Pulmonary artery endothelial cell (primary cell): ENCODE measurements at regions not wholly inside any gene's neighbourhood (a gene's known extent, or its start where the extent isn't known, plus 50 kb on each side); places are given as distances from the start of the nearest gene placed in this dataset.
"Not testable (repeated sequence)": the region's sequence is repeated elsewhere in the genome, so short reads cannot be mapped to it uniquely, and the experiment has no call there.

ENCODE experiments used
- DNase-seq: peaks from one replicate; pipeline ENCODE4 v3.0.0-alpha.2; 2011; ENCODE audit warnings: low read depth, low spot score

DNA sequence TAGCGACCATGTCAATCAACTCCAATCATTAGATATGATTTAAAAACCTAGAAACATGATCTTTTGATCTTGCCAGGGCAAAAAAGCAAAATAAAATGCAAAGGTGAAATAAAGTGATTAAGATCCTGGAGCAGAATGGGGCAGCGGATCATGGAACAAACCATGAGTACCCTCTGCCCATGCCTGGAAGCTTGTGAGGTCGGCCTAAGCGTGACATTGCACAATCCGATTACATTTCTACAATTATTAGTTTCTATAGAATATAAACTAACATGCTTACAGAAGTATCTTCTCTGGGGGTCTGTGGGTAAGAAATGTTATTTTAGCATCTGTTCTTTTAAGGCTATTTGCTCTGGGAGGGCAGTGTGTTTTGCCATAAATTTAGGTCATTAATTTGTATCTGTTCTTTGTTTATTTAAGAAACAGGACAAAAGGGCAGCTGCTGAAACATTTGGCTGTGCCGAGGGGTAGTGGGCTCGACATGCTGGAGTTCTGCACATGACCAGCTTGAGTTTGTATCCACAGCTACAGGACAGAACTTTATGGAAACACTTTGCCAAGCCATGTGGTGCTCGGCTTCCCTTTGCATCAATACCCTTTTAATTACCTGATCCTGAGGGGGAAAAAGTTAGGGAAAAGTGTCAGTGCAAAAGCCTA, 55.9 kb downstream of the ZBTB18 start:
- DNase-seq: no peak

DNA sequence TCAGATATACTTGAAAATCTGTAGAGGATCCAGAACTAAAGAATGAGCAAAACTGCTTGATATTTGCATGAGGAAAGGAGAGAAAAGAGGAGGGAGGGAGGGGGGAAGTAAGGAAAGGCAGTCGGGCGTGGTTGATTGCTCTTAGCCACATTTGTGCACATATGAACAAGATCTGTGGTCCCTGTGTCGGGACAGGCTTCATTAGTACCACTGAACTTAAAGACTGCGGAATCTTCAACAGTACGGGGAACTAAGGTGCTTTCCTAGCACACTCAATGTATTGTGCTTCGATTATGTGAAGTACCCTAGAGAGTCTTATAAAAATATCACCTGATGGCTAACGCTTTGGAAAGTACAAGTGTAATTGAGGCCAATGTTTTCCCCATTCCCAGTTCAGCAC, 59.9 kb downstream of the ZBTB18 start:
- no peak for DNase-seq

DNA sequence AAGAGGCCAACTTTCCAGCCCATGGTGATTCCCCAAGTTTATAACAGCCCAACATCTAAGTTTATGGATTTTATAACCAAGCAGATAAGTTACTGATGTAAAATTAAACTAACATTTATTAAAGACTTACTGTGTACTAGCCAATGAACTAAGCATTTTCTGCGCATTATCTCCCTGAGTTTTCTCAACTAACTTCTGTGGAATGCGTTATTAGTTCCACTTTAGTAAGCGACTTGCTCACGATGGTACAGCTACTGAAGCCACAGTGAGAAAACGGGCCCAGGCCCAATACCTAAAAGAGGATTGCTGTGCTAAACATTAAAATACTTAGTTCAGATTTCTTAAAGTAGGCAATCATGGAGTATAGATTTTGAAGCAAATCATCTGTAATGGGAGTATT, 61.0 kb downstream of the ZBTB18 start:
- no peak for DNase-seq

DNA sequence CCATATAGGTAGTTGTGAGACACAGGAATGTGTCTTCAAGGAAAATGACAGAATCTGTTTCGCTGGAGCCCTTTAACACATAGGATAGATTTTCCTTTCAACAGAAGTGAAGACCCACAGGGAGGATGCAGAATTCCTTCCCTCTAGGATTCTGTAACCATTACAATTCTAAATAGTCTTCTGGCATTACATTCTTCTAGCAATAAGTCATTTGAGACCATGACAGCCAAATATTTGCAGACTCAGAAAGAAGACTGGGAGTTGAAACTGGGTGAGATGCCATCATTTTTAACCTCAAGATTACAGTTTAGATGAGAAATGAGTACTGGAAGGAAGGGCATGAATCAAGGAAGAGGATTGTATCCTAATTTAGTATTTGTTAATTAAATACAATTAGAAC, 61.6 kb downstream of the ZBTB18 start:
- no peak for DNase-seq

DNA sequence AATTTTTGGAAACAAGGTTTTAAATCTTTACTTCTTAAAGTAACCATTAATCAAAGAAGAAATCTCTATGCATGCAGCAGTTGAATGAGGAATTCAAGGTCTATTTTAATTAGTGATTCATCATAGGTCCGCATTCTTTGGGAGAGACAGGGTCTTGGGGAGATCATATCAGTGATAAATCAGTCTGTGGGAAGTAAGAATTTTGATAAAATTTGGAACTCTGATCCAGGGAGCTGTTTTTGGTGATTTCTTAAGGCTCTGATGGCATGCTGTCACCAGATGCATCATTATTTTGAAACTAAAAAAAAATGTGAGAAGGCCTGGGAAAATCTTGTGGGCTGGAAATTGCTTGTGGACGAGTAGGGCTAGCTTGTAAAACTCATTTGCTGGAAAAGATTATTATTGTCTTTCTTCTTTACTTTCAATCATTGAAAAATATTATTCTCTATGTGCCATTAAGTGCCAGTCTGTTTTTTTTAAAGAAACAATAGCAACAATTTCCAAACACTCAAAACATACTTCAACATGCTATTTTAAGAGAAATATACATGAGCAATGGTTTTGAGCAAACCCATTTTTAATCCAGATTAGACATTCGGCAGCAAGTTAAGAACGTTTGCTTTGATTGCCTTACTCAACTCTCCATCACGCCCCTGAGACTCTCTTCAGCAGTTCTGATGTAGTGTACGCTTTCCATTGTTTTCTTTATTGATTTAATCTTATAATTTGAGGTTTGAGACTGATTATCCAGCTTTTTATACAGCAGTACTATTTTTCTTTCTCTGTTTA, 62.6 kb downstream of the ZBTB18 start:
- DNase-seq: no peak

DNA sequence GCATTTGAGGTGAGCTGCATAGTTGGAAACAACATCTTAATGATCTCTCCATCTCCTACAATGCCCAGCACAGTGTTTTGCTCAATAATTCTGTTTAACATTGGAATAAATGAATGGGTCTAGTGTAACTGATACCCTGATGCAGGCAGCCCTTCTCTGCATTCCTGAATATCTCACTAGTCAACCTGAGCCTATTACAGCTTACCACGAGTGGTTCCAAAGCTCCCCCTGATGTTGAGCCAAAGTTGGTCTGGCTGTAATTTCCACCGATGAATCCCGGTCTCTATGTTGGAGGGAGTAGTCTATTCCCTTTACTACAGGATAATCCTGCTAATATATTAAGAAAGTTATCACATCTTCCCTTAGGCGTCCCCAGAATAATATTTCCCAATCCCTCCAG, 63.8 kb downstream of the ZBTB18 start:
- no peak for DNase-seq

DNA sequence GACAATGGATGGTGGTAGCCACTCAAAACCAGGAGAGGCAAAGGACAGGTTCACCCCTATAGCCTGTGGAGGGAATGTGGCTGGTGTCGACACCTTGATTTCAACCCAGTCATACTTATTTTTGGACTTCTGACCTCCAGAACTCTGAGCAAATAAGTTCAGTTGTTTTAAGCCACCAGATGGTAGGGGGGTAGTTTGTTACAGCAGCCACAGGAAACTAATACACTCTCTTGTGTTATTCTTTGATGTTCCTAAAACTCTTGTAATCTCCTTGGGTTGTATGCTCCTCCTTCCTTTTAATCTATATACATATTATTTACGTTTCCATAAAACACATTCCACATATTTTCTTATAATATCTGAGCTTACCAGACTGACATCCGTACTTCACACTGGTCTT, 65.9 kb downstream of the ZBTB18 start:
- DNase-seq: no peak

DNA sequence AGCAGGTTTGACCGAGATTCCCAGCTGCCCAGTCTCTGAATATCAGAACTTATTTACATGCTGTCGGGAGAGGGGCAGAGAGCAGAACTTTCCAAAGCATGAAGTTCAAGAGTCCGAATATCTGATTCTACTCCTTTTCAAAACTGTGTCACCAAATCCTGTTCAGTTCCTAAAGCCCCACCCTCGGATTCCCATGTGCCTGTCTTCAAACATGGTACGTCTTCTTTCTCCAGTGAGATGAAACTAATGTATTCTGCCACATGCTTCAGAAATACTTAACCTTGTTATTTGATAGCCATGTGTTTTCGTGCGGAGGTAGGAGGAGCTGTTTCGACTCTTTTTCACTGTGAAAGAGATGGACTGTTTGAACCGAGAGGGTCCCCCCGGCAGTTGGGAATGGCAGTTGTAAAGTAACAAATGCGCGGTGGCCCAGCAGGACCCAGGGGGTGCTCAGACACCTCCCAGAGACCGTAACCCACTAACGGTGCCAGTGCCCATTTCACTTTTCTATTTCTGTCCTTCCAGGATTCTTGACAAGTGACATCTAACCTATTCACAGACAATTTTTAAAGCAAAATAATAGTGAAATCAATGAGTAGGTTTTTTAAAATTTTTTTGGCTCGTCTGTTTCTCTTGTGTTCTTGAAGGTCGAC, 67.2 kb downstream of the ZBTB18 start:
- DNase-seq: no peak

DNA sequence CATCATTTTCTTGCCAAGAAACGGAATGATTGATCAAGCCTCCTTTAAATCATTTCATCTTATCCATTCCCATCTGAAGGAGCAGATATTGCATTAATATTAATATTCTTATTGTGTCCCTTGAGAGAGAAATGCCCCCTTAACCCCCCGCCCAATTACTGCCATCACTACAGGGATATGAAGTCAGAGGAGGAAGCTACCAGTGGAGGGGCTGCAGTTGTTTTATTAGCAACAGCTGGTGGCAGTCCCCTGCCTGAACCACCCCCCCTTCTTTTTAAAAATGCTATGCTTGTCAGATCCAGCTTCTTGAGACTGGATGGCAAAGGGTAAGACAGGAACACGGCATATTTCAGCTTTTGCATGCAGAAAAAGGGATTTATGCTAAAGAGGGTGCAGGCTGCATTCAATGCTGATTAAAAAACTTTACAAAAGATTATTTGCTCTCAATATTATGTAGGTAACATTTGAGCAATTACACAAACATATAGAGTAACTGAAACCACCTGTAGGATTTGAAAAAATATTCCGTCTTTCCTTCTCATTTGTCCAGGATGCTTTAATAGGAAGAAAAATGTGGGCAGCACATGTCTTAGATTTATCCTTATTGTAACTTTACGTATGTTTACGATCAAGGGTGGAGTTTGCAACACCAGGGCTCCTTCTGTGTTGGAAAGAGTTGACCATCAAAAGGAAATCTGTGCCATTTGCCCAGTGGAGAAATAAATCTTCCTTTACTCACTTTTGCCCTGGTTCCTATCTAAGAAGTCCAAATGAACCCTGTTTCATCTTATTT, 77.7 kb downstream of the ZBTB18 start:
- DNase-seq: no peak

DNA sequence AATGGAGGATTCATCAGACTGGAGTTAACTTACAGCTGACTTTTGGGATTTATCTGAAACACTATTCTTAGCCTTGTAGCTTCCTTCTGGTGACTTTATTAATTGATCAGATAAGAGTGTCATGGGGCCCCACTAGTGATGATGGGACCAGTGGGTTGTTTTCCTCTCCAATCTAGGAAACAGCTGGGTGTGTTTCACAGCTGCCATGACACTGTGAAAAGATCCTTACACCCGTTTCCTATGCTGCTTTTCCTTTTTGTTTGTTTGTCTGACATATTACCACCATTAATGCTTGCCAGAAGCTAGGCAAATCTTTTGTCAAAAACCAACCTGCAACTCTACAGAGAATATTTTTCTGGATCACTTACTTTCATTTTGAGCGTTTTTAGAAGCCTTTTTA, 86.2 kb downstream of the ZBTB18 start:
- no peak for DNase-seq

DNA sequence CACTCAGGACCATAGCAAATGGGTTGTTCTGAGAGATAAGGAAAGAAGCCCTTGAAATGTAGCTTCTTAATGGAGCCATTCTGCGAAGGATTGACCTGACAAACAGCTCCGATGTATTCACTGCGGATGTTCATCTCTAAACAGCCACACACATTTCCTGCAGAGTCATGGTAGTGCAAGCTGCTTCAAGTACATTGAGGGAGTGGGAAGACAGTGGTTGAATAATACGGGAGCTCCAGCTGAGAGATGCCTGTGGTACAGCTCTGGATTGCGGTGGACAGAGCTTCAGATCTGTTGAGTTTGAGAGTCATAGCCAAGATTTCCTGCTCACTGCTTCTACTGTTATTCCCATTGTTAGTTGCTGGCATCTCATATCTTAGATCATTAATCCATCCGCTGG, 86.6 kb downstream of the ZBTB18 start:
- DNase-seq: no peak

DNA sequence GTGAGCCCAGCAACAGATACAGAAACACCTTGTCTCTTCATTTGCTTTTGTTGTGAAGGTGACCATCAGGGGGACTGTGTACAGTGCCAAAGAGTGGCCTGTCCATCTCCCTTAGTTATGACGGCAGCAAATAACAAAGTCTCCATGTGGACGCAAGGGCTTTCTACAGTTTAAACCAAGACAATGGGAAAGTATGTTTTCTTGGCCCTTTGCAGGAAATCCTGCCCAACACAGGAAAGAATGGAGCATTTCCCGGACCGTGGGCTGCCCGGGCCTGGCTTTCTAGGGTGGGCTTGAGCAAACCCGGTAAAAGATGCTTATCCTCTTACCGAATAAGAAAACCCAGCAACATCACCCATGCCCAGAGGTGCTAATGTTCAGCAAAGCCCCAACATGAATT, 87.3 kb downstream of the ZBTB18 start:
- peak; percentile 82 for DNase-seq

DNA sequence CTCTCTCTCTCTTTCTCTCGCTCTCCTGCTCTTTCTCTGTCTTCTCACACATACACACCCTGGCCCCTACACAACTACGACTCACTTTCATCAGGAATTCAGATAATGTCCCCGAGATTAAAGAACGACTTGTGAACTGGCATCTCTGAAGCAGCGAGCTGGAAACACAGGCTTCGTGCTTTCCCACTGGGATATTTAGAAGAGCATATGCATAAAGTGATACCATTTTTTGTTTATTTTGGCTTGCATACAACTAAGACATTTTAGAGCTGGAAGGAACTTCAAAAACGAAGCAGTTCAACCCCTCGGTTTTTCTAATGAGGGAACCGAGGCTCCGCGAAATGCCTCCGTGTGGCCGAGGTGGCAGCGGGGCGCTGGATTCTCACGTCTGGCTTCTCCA, 88.6 kb downstream of the ZBTB18 start:
- DNase-seq: no peak

DNA sequence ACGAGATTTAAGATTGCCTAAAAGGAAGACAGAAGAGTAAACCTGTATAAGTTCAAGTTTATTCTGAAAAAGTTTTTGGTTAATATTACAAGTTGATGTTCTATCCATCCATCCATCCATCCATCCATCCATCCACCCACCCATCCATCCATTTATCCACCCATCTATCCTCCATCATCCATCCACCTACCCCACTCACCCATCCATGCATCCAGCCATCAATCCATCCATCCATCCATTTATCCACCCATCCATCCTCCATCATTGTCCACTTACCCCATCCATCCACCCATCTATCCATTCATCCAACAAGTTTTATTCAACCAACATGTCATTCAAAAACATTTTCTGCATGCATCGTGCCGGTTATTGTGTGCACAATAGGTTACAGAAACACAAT, 89.3 kb downstream of the ZBTB18 start:
- no peak for DNase-seq

DNA sequence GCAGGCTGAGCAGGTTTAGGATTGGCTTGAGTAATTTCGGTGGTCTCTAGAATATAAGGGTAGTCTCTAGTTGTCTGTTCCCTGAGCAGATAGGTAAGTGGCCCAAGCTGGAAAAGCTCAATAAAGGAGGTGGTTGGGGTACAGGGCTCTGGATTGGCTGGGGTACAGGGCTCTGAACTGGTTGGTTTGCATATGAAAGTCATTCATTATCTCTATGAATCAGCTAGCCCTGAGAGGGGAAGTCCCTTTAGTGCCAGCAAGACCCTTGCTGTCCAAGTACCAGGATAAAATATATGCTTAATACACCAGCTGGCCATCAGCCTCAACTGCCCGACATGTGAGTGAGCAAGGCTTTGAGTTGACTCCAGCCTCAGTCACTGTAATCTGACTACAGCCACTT, 93.0 kb downstream of the ZBTB18 start:
- no peak for DNase-seq

DNA sequence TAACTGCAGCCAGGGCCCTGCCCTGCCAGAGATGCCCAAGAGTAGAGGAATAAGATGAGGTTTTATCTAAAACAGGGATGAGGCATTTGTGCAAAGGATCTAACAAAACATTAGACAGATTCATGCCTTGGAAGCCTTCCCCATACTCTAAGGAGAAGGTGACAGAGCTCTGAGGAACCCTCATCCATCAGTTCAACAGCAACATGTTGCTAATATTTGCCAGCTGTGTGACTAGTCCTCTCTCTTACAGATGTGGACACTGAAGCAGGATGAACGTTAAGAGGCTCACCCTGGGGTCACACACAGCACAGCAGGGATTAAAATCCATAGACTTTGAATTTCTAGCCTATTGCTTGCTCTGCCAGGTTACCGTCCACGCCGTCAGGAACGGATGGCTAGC, 99.0 kb downstream of the ZBTB18 start:
- DNase-seq: no peak

DNA sequence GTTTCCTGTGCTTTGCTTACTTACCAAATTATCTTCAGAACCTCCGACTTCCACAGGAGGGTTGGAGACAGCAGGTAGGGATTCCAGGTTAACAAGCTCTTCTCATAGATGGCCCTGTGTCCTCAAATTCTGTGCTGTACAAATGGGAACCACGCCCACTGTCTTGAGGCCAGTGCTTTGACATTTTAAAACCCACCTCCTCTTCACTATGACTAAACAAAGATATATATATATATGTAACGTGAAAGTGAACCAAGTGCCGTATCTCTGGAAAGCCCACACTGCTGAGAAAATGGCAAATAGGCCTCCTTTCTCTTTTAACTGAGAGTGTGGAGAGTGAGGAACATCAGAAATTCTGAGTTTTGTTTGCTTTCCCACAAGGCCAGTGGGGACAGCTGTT, 99.6 kb downstream of the ZBTB18 start:
- DNase-seq: no peak

DNA sequence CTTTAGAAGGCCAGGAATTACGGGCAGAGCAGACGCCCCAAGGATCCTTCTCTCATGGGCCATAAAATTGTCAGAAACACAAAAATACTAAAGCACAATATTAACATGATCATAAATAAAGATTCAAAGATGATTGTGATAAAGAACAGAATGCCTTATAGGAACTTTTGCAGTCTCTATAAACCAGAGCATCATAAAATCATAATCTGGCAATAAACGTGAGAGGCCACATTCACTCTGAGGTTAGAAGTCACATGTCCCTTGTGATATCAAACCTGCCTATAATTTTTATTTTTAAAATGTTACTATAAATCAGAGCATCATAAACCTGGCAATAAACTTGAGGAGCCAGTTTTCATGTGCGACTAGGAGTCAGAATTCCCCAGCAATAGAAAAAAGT, 100.5 kb downstream of the ZBTB18 start:
- no peak for DNase-seq

DNA sequence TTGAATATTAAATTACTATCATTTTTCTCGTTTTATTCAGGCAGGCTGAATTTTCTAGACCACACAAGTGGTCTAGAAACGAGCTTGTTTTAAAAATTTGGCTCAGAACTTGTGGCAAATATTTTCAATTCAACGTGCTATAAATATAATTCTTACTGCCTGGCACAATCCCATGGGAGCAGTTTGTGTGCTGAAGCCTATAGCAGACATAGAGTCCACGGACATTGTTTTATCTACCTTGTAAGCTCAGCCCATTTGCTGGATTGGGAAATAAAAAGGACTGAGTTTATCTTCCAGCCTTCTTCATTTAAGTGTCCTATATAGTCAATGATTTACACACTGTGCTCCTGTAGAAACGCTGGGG, 103.4 kb downstream of the ZBTB18 start:
- DNase-seq: no peak

DNA sequence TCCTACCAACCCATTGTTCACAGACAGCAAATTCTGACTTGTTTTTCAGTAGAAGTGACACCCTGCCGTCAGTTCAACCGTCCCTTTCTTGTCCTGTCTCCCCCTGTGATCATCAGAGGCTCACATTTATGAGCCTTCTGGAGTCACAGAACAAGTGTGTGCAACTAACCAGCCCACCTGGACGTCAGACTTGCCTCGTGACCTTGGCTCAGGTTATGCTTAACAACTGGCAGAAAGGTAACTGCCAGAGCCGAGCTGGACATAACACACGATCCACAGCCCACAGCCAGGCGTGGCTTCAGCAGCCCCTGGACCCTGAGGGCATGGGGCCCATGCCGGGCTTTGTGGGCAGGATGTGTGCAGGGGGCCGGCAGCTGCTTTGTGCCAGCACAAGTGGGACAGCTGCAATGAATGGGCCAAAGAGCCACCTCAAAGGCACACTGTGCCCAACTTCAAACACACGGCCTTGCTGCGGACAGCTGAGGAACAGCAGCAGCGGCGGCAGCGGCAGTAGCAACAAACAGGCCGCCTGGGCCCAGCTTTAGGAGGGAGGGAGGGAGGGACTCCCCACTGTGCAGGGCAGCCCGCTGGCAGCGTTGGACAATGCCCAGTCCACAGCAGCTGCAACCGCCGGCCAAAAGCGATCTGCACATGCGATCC, 103.9 kb downstream of the ZBTB18 start:
- no peak for DNase-seq

DNA sequence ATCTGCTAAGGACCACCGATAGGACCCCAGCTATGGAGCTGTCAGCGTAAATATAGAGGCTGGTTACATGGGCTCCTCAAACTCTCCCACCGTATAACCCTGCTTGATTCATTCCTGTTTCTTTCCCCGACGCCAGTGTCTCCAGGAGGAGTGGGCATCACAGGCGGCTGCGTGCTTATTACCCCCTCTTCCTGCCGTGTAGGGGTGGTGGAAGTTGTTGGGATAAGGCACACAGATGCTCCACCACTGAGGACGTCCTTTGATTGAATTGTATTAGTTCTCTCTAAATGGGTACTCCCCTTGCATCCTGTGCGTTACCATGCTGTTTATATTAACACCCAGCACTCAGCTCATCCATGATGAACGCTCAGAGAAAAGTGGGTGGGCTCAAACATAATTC, 104.6 kb downstream of the ZBTB18 start:
- no peak for DNase-seq

DNA sequence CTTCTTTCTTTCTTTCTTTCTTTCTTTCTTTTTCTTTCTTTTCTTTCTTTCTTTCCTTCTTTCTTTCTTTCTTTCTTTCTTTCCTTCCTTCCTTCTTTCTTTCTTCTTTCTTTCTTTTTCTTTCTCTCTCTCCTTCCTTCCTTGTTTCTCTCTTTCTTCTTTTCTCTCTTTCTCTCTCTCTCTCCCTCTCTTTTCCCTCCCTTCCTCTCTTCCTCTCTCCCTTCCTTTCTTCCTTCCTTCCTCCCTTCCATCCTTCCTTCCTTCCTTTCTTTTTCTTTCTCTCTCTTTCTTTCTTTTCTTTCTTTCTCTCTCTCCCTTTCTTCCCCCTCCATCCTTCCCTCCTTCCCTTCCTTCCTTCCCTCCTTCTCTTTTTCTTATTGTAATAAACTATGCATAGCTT, 105.5 kb downstream of the ZBTB18 start:
- DNase-seq: not testable (repeated sequence)
